HFF-Myc (cell line): ENCODE measurements at regions not wholly inside any gene's neighbourhood (a gene's known extent, or its start where the extent isn't known, plus 50 kb on each side); places are given as distances from the start of the nearest gene placed in this dataset.
"Not testable (repeated sequence)": the region's sequence is repeated elsewhere in the genome, so short reads cannot be mapped to it uniquely, and the experiment has no call there.

Source experiments
- DNase-seq: peaks from one replicate; pipeline ENCODE4 v3.0.0-alpha.2; 2011; ENCODE audit warnings: low read depth; ENCODE audit errors: extremely low read depth
- H3K4me3 ChIP-seq: replicated peaks from 2 replicates; pipeline ENCODE4 v1.5.1; 2011; ENCODE audit warnings: low read depth, mild to moderate bottlenecking, control low read depth, low read length
- TF ChIP-seq, protein P1 (sequence below): IDR thresholded peaks from 2 replicates; pipeline ENCODE4 v1.5.1; 2012; ENCODE audit warnings: mild to moderate bottlenecking, low read depth, low read length, control low read depth; ENCODE audit errors: missing control alignments

DNA sequence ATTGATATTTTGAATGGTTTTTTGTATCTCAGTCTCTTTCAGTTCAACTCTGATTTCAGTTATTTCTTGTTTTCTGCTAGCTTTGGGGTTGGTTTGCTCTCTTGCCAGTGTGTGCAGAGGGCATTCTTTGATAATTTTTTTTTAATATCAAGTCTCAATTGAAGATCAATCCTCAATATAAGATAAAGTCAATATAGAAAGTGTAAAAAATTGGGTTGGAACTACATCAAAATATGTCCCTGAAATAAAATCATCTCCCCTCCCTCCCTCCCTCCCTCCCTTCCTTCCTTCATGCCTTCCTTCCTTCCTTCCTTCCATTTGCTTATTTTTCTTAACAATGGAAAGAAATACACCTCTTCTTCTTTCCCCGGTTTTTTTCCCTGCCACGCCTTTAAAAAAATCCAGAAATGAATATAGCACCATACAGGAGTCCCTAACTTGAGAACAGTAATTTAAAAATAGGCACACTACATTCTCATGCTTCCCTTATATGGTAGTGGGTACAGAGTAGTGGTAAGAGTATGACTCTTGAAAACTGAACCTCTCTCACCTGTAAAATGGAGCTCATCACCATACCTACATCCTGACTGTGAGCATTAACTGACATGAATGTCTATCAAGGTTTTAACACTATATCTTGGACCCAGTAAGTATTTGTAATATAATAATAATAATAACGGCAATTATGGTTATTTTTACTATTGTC, 221.9 kb downstream of the GIPC2 start:
- no peak for DNase-seq
- TF ChIP-seq, protein P1, sequence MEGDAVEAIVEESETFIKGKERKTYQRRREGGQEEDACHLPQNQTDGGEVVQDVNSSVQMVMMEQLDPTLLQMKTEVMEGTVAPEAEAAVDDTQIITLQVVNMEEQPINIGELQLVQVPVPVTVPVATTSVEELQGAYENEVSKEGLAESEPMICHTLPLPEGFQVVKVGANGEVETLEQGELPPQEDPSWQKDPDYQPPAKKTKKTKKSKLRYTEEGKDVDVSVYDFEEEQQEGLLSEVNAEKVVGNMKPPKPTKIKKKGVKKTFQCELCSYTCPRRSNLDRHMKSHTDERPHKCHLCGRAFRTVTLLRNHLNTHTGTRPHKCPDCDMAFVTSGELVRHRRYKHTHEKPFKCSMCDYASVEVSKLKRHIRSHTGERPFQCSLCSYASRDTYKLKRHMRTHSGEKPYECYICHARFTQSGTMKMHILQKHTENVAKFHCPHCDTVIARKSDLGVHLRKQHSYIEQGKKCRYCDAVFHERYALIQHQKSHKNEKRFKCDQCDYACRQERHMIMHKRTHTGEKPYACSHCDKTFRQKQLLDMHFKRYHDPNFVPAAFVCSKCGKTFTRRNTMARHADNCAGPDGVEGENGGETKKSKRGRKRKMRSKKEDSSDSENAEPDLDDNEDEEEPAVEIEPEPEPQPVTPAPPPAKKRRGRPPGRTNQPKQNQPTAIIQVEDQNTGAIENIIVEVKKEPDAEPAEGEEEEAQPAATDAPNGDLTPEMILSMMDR: no peak
- no peak overlapping the region for H3K4me3 ChIP-seq

DNA sequence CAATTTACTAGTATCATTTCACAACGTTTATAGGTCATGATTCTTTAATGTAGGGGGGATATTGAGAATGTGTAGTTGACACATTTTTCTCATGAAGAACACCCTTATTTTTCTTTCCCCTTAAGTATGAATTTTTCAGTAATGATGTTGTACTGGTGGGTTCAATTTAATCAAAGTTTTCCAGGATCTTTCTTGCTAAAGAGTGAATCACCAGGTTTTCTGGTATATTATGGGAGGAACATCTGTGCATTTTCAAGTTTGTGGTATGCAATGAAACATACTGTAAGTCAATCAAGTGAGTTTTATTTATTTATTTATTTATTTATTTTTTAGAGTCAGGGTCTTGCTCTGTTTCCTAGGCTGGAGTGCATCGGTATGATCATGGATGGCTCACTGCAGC, 221.2 kb upstream of the PTGFR start:
- no peak for DNase-seq
- TF ChIP-seq, protein P1: no peak
- H3K4me3 ChIP-seq: no peak overlapping the region

DNA sequence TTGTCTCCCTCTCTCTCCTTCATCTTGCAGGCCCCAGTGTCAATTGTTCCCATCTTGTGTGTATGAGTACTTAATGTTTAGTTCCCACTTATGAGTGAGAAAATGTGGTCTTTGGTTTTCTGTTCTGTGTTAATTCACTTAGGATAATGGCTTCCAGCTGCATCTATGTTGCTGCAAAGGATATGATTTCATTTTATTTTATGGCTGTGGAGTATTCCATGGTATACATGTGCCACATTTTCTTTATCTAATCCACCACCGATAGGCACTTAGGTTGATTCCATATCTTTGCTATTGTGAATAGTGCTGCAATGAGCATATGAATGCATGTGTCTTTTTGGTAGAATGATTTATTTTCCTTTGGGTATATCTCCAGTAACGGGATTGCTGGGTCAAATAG, 219.4 kb upstream of the PTGFR start:
- not testable (repeated sequence) for H3K4me3 ChIP-seq, DNase-seq

DNA sequence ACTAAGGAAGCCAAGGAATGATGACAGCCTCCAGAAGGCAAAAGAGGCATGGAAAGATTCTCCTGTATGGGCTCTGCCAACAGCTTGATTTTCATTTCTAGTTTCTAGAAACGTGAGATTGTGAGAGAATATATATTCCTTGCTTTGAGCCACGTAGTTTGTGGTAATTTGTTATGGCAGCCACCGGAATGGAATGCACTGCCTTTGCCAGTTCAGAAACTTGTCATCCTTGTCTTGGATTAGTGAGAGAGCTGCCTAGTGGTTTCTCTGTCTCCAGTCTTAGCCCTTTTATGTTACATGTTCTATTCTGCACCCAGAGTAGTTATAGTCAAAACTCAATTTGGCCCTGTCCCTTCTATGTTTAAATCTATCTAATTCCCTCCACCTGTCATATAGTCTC, 216.0 kb upstream of the PTGFR start:
- TF ChIP-seq, protein P1: no peak
- H3K4me3 ChIP-seq: no peak overlapping the region
- DNase-seq: no peak

DNA sequence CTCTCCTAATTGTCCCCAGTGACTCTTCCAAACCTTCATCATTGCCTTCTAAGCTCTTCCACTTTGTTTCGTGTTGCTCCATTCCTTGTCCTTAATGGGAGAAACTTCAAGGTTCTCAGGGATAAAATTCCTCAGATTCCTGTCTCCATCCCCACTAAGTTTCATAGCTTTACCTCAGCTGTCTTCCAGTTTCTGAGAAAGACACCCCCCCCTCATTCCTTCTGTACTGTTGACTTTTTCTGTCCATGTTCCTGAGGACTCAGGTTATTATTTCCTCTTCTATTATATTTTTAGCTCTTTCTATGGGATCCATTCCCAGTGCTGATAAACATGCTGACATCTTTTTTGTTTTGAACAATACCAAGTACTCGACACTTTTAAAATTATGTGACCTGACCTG, 215.3 kb upstream of the PTGFR start:
- TF ChIP-seq, protein P1: no peak
- no peak for DNase-seq
- H3K4me3 ChIP-seq: no peak overlapping the region

DNA sequence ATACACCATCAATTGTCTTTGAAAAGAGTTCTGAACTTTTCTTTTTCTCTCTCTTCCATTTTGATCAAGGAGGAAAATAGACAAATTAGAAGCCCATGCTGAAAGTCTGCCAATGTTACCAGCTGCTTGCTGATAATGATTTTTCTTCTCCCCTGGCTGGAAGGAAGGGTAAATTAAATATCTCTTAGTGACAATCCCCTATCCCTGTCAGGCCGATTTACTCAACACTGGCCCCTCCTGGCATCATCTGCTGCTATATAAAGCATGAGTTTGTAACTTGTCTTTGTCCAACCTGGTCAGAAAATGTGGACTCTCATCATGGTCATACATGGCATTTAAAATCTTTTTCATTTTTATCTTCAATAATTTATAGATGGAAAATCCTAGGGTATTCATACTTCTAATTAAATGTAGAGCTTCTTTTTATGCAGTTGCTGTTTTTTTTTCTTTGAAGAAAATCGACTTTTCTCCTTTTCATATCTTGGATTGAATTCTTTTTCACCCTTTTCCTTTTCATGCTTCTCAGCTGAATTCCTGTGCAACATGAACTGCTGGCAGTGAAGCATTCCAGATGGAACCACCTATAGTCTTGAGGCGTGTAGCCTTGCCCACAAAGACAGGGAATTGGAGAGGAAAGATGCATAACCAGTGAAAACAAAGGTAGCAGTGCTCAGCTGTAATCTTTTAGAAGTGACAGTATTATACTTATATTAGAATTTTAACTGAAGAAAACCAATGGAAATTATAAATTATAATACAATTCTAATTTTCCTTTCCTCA, 214.7 kb upstream of the PTGFR start:
- DNase-seq: no peak
- TF ChIP-seq, protein P1: no peak
- no peak overlapping the region for H3K4me3 ChIP-seq

DNA sequence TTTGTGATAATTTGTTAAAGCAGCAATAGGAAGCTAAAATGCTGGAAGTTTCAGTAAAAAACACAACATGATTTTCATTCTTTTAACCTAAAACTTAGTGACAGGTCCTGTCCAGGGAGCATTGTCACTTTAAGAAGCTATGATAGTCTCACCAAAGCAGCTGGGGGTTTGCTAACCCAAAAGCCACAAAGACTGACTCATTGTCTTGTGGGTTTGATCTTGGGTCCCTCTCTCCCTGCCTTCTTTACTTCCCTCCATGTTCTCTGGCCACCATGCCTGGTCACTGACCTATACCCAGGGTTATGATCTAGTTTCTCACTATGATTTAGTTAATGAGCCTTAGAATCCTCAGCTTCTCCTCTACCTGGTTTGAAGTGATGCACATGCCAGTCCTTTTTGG, 213.5 kb upstream of the PTGFR start:
- H3K4me3 ChIP-seq: no peak overlapping the region
- TF ChIP-seq, protein P1: no peak
- no peak for DNase-seq
